ENCODE measurements at regions not wholly inside any gene's neighbourhood (a gene's known extent, or its start where the extent isn't known, plus 50 kb on each side); places are given as distances from the start of the nearest gene placed in this dataset.

DNA sequence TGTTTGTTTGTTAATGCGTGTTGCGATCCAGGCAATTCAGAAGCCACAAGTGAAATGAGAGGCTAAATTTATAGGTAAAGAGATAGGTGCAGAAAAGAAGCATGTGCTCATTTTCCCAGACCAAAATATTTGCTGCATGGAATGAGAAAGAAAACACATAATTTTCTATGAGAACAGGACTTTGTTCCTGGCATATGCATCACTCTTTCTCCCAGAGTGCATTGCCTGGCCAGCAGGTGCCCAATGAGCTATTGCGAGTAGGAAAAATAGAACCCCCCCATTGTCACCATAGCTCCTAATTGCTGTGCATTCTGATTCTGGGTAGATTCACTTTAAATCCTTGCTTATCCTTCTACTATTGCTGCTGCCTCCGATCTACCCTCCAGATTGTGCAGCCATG lies 410.4 kb downstream of the PMP22 start:
- TF ChIP-seq, protein P1, sequence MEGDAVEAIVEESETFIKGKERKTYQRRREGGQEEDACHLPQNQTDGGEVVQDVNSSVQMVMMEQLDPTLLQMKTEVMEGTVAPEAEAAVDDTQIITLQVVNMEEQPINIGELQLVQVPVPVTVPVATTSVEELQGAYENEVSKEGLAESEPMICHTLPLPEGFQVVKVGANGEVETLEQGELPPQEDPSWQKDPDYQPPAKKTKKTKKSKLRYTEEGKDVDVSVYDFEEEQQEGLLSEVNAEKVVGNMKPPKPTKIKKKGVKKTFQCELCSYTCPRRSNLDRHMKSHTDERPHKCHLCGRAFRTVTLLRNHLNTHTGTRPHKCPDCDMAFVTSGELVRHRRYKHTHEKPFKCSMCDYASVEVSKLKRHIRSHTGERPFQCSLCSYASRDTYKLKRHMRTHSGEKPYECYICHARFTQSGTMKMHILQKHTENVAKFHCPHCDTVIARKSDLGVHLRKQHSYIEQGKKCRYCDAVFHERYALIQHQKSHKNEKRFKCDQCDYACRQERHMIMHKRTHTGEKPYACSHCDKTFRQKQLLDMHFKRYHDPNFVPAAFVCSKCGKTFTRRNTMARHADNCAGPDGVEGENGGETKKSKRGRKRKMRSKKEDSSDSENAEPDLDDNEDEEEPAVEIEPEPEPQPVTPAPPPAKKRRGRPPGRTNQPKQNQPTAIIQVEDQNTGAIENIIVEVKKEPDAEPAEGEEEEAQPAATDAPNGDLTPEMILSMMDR (IDR thresholded peaks at IDR 0.05; ENCODE audit: poor library complexity): no peak
- TF ChIP-seq EZH2 (IDR thresholded peaks at IDR 0.05; ENCODE audit: borderline replicate concordance): no peak

Data from hepatocyte (in vitro differentiated cells).